ENCODE measurements at regions not wholly inside any gene's neighbourhood (a gene's known extent, or its start where the extent isn't known, plus 50 kb on each side); places are given as distances from the start of the nearest gene placed in this dataset.

DNA sequence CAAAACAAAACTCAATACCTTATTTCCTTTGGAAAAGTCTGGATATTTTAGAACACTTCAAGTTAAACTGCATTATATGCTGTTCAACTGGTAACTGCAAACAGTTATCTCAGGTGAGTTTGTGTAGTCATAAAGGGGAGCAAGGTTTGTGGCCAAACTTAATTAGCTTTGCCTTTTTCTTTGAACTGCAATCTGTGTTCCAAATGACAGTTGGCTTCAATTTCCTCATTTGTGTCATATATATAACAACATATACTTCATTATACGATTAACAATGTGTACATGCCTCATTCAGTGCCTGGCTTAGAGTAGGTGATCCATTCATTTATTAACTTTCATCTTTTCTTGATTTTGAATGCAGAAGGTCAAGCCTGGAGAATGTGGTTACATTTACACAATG, 55.8 kb downstream of the KCNE4 start:
- no peak for DNase-seq

DNA sequence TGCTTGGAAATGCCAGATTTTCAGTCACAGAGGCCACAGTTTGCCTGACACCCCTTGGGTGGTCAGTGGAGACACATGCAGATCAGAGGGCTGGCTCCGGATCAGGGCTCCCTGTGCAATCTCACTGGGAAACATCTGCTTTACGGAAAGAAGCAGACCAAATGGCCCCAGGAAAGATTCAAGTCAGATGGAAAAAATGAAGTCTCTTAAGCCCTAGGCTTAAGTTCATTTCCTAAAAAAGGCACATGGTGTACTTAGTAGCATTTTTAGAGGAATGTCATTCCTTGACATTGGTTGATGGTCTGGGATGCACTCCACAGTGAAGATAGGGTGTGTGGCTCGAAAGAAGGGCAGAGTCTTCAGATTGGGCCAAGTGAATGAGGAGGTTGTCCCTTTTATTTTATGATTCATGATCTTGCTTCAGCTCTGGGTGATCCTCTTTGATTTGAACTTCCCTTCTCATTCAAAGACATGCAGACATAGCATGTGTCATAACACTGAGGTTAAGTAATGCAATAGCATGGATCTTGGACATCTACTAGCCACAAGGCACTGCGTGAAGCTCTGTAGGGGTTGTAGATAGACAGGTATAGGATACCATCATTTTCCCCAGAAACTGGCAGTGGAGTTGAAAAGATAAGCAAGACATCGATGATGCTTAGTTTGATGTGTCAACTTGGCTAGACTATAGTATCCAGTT, 56.5 kb downstream of the KCNE4 start:
- DNase-seq = peak; percentile 69

DNA sequence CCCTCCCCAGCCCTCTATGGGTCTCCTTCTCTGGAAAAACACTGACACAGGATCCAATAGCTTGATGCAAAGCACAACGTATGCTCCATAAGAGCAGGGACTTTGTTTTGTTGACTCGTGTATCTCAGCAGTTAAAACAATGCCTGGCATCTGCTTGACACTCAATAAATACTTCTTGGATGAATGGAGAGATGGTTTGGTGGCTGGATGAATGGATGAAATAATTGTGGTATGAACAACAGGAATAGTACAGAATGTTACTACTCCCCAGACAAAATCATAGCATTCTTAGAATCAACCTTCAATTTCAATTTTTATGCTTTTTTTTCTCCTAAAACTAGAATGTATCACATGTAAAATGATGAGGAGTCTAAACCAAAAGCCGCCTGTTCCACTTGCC, 57.4 kb downstream of the KCNE4 start:
- no peak for DNase-seq

DNA sequence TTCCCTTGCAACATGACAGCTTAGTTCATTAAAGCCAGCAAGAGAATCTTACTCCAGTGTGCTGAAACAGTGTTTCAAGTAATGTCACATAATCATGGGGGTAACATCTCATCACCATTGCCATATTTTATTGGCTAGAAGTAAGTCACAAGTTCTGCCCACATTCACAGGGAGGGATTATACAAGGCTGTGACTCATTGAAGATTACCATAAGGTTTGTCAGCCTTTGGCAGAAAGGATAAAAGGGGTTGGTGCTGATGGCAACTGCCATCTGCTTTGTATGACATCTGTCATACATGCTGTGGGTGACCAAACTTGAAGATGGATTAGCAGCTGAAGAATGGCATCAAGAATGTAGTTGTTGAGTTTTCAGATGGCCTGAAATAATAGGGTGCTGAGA, 61.2 kb downstream of the KCNE4 start:
- DNase-seq = no peak

DNA sequence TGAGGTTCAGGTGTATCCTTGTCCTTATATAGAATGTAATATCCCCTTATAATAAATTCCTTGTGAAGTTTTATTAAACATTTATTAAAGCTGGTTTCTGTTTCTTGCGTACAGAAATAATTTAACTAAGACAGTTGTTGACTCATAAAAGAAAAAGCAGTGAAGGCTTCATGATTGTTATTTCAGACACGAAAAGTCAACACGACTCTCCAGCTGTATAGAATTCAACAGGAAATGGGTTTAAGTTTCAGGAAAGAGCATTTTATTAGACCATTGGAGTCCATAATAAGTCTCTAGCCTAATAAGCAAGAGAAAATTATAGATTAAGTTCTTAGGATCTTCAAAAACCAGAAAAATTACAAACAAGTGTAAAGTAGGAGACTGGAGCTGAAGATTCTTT, 62.2 kb downstream of the KCNE4 start:
- DNase-seq = no peak

DNA sequence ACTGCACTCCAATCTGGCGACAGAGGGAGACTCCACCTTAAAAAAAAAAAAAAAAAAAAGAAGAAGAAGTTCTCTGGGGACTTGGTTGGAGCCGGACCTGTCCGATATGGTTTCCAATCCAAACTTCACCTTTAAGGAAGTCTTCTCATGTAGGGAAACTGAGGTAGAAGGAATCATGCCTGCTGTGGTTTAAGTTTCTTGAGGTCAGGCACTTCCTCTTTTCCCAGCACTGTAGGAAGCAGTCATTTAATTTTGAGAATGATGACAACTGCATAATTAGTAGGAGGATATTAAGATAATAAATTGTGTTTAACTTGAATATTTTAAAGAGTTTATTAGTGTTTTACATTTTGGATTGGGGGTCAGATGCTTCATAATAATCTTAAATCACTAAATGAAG, 62.9 kb downstream of the KCNE4 start:
- no peak for DNase-seq

DNA sequence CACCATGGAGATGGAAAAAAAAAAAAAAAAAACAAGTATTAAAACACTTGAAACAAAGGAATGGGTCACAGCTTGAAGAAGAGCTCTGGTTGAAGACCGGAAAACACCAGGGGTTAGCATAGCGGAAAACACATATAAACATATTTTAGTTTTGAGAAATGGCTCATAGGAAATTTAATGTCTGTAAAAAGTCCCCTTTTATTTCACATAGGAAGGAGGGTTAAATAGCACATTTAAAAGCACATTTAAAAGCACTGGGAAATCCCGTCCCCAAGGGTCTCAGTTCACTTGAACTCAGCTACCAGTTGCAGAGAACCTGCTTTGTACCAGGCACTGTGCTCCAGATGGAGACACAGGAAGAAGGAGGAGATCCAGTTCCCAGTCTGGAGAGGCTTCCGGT, 65.5 kb downstream of the KCNE4 start:
- no peak for DNase-seq

DNA sequence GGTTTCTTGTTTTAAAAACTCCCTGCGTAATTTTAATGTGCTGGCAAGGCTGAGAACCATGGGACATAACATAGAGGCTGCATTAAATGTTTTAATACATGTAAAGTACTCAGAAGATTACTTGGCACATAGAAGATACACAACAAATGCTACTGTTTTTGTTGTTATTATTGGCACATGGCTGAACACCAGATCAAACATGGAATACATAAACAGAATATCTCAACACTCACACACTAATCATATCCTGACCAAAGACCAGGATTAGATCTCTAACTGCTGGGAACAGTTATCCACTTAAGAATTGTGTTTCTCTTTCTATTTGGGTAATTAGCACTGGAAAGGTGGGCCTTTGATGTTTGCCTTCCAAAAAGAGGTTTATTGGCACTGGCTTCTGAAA, 69.3 kb downstream of the KCNE4 start:
- no peak for DNase-seq

DNA sequence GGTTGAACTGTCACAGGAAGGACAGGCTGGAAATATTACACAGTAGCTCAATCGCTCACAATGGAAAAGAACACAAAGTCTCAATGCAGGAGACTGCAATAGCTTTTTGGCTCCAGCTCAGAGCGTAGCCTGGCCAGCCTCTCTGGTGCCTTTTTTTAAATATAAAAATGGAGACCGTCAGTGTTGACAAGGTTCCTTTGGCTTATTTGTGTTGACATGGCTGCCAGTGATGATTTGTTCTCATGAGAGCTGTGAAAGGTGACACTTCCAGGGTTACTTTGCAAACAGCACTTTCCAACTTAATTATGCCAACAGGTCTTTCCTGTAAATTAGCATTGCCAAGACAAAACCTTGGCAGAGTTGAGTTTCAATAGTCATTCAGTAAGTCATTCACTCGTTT, 70.8 kb downstream of the KCNE4 start:
- DNase-seq = peak; percentile 49

DNA sequence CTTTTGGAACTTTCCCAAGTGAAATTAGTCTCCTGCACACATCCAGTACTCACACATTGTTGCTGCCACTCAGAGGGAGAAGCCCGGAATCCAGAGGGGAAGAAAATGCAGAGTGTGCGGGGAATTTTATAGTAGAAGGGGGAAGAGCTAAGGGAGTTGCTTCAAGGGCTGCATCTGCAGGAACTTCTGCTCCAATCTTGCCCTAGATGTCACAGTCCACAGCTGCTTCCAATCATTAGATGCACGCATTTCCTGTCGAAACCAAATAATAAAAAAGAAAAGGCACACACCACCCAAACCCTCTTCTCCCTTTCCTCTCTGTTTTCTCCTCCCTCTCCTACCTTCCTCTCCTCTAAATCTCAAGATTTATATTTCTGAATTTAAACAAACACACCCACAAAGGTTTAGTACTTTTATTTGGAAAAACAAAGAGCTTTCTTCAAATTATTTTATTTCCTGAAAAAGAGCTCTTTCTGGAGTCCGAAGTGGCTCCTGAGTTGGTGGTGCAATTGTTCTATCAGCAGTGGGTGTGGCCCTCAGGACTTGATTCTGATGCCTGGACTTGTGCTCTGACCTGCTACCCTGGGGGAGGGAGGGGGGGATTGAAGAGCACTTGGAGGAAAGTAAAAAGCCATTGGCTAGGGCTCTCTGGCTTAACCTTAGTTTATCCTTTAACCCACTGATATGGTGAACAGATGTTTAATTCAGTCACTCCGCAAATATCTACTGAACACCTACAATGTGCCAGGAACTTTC, 72.0 kb downstream of the KCNE4 start:
- peak; percentile 38 for DNase-seq

DNA sequence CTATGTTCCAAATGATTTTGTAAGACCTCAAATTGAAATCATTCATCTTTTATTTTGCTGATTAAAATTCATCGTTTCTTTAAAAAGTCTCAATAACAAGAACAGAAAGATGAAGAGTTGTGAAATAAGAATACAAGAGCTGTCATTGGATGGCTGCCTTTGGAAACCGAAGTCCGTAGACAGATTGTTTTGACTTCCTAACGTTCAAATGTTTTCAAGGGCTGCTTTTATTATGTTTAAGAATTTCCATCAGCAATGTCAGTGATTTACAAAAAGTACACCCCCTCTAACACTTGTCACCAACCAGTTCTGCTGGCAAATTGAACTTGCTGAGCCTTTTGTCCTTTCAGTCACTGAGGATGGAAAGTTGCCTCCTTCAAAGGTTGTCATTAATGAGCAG, 89.6 kb downstream of the KCNE4 start:
- DNase-seq = no peak

DNA sequence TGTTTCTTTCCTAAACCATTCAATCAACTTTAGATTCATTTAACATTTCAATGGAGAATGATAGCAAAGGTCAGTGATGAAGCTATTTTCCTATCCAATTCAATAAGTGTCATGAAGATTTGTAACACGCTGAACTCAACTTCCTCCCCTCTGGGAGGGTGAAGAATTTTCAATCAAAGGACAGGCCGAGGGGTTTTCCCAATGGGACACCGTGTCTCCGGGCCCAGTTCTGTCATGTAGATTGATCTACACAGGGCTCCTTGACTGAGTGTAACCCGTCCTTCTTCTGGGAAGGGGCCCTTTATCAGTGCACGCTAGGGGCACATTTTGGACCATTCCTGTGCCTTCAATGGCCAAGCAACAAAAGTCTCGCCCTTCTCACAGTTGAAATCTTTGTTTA, 90.1 kb downstream of the KCNE4 start:
- DNase-seq = no peak

DNA sequence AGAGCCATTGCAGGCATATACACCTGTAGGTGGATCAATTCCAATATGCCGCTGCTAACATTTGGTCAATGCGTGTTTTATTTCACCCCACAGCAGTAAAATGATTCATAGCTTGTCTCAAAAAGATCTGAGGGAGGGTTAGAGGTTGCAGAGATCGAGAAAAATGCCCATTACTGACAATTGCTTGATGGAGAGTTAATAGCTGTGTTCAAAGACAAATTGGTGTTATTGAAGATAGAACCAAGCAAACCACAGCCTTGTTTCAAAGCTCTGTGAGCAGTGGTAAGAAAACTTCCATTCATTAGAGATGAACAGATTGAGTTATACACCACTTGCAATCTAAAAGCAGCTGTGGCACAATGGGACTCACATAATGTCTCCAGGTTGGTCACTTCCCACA, 95.4 kb downstream of the KCNE4 start:
- no peak for DNase-seq

DNA sequence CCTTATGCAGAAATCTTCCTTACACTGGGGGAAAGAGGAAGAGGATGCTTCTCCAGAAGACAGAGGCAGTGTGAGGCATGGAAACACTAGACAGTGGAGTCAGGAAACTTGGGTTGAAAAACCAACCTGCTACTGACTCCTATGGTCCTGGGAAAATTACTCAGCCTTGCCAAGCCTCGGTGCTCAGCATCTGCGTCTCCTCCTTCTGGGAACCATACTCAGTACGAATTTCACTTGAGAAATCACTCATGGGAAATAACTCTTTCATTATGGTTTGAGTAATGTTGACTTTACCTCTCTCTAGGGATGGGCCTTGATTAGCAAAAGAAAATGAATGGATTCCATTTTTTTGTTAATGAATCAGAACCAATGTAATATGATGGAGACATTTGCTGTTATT, 96.5 kb downstream of the KCNE4 start:
- no peak for DNase-seq

DNA sequence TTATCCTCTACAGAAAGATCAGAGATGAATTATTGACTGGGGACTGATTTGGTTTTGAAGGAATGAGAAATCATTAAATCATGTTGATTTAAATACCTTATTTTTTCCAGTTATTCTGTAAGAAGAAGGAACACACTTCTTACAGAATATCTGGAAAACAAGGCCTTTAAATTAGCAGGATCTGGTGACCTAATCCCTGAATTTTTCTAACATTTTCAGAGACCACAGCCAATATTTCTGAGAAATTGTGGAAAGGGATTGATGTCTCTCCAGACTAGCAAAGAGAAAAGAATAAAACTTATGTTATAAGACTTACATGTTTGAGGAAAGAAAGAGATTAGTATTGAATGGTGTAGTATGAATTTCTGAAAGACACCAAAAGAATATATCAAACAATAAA, 104.0 kb downstream of the KCNE4 start:
- no peak for DNase-seq

DNA sequence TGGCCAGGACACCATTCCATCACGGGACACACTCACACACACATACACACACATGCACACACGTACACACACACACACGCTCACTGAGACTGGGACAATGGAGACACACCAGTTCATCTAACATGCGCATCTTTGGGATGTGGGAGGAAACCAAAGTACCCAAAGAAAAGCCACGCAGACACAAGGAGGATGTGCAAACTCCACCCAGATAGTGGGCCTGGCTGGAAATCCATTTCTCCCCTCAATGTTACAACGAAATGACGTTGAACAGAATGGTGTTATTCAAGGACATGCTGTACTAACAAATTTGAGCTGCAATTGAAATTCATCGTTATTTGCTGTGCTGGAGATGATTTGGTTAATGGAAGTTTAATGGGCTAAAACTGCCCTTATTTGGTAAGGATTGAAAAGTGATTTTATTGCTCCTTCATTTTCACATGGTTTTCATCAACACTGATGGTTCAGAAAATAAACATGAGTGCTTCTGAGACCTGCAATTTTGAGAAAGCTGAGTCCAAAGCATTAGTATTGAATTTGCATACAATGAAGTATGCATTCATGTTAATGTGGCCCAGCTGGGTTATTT, 110.0 kb downstream of the KCNE4 start:
- no peak for DNase-seq

DNA sequence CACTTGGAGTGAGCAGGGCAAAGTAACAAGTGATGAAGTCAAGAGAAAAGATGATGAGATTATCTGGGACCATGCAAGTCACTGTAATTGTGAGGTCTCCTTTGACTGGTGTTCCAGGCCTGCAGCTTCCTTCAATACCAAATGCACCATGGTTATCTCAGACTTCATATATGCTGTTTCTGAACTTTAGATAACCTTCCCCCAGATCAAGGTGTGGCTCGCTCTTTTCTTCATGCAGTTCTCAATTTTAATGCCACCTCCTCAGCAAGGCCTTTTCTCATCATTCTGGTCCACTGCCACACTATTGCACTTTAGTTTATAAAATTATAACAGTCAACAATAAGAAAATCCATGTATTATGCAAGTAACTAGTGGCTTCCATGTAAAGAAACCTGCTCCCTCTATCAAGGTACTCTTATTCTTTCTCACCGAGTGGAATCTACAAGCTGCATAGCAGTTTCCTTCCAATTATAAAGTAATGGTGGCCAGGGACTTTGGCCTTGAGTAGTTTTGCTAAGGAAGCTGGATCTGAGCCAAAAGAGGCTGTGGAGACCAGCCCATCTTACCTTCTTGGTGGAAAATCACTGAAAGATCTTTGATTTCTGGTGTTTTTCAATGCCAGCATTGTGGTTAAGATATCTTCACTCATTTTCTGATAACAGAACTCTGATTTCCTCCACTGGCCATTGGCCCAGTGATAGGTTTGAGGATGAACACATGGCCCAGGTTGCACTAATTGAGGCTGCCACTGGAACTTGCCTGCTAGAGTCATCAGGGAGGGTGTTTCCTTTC, 113.6 kb downstream of the KCNE4 start:
- no peak for DNase-seq

DNA sequence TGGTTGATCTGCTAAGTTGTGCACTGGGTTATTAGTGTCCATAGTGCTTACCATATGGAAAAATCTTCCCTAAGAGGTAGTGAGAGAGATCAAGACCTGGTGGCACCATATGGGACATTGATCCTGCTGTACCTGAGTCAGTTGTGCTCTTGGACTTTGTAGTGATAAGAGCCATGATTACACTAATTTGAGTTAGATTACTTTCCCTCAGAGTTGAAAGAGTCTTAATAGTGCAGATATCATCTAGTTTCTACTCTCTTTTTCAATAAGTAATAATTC, 114.2 kb downstream of the KCNE4 start:
- DNase-seq = no peak

DNA sequence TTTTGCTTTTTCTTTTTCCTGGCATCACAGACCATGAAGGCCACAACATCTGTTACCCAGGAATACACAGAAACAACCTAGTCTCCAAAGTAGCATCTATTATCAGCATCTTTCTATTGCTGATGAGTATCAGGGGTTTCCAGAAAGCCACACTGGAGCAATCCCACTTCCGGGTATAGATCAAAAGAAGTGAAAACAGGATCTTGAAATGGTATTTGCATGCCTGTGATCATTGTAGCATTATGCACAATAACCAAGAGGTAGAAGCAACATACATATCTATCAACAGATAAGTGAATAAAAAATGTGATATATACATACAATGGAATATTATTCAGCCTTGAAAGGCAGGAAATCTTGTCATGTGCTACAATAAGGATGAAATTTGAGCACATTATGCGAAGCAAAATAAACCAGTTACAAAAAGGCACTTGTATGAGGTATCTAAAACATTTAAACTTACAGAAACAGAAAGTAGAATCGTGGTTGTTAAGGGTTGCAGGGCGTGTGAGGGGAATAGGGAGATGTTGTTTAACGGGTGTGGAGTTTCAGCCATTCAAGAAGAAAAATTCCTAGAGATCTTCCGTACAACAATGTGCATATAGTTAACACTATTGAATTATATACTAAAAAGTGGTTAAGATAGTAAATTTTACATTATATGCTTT, 115.1 kb downstream of the KCNE4 start:
- DNase-seq = no peak

DNA sequence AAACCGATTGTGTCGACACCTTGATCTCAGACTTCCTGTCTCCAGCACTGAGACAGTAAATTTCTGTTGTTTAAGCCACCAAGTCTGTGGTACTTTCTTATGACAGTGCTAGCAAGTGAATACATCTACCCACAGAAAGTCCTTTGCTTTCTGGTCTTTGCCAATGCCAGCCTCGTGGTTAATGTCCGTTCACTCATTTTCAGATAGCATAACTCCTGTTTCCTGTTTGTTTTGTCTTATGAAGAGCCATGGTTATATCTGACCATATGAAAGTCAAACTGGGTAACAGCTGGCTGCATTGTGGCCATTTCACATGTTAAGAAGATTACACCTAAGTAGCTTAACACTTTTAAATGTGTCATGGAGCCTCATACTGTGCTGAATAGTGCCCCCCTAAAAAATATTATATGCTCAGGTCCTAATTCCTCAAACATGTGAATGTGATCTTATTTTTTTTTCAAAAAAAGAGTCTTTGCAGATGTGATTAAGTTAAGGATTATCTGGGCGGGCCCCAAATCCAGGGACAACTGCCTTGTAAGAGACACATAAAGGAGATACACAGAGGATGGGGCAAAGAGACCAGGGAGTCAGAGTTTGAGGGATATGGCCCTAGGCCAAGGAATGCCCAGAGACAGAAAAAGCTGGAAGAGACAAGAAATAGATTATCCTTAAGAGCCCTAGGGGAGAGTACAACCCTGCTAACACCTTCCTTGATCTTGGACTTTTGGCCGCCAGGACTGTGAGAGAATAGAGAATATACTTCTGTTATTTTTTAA, 118.0 kb downstream of the KCNE4 start:
- no peak for DNase-seq

DNA sequence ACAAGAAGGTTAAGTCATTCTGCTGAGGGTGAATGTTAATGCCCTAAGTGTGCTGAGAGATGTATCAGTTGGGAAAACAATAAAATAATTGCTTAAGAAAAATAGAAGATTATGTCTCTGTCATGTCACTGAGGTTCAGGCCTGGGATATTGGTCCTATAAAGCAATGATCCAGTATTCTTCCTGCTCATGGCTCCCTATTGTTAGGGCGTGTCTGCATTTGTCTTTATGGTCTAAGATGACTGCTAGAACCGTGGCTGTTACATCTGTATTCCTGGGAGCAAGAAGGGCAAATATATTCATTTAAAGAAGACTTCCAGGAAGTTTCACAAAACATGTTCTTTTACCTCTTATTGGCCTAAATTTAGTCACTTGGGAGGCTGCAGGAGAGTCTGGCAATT, 125.0 kb downstream of the KCNE4 start:
- no peak for DNase-seq

DNA sequence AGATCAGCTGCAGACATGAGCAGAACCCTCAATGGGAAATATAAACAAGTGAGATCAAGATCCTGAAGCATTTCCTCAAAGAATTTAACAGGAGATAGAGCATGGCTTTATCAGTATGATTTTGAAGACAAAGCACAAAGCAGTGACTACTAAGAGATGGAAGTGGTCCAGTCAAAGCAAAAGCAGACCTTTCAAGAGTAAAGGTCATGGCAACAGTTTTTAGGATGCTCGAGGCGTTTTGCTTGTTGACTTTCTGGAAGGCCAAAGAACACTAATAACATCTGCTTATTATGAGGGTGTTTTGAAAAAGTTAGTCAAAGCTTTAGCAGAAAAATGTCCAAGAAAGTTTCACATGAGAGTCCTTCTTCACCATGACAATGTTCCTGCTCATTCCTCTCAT, 128.5 kb downstream of the KCNE4 start:
- no peak for DNase-seq

DNA sequence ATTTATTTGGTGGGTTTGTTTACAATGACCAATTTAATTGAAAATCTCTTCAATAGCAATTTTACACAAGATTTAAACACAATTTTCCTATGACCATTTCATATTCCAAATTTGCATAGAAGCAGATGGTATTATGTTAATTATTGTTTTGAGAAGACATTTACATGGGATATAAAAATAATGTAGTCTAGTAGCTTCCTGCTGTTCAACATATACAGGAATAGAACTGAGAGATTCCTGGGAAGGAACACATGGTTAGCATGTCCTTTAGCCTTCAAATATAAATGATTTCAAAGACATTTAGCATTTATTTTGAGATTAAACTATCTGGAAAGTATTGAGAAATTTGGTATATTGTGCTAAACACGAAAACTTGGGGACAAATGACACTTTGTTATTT, 129.6 kb downstream of the KCNE4 start:
- no peak for DNase-seq

Measured in right hindlimb (tissue), 1 donor.